Loucy (cell line): ENCODE measurements at regions not wholly inside any gene's neighbourhood (a gene's known extent, or its start where the extent isn't known, plus 50 kb on each side); places are given as distances from the start of the nearest gene placed in this dataset.

Experiments
- H2AFZ ChIP-seq: fragments of 200-600 bp; sonication (generic); 2 replicates; pipeline ENCODE4 v1.6.0; 2016; ENCODE audit warnings: antibody characterized with exemption, mild to moderate bottlenecking, low read length, moderate library complexity
- H3F3A ChIP-seq: fragments of 200-600 bp; 2 replicates; pipeline ENCODE4 v1.6.0; 2016; ENCODE audit warnings: antibody characterized with exemption, low read depth, mild to moderate bottlenecking
- H3K27me3 ChIP-seq: fragments of 200-600 bp; sonication (generic); 2 replicates; pipeline ENCODE4 v1.6.1; 2014; ENCODE audit warnings: low read length, mild to moderate bottlenecking; ENCODE audit not compliant: insufficient read depth, poor library complexity, severe bottlenecking
- H3K36me3 ChIP-seq: fragments of 200-600 bp; sonication (generic); 2 replicates; pipeline ENCODE4 v1.6.1; 2016; ENCODE audit warnings: low read length; ENCODE audit not compliant: insufficient read depth
- H3K4me1 ChIP-seq: fragments of 200-600 bp; sonication (generic); 2 replicates; pipeline ENCODE4 v1.5.1; 2014; ENCODE audit warnings: low read length, mild to moderate bottlenecking; ENCODE audit not compliant: insufficient read depth, poor library complexity, severe bottlenecking
- H3K4me2 ChIP-seq: fragments of 200-600 bp; sonication (generic); 2 replicates; pipeline ENCODE4 v1.6.0; 2014; ENCODE audit warnings: antibody characterized with exemption, low read length, low read depth, mild to moderate bottlenecking; ENCODE audit not compliant: poor library complexity, severe bottlenecking
- H3K4me3 ChIP-seq: fragments of 200-600 bp; sonication (generic); 2 replicates; pipeline ENCODE4 v1.5.1; 2014; ENCODE audit warnings: low read length, mild to moderate bottlenecking, mixed read lengths; ENCODE audit not compliant: poor library complexity, severe bottlenecking
- H3K79me2 ChIP-seq: fragments of 200-600 bp; sonication (generic); 2 replicates; pipeline ENCODE4 v1.6.1; 2014; ENCODE audit warnings: low read length; ENCODE audit not compliant: insufficient read depth
- H3K9ac ChIP-seq: fragments of 200-600 bp; sonication (generic); 2 replicates; pipeline ENCODE4 v1.6.0; 2014; ENCODE audit warnings: mild to moderate bottlenecking, low read depth, low read length, moderate library complexity; ENCODE audit not compliant: poor library complexity, severe bottlenecking
- H3K9me2 ChIP-seq: fragments of 200-600 bp; sonication (generic); replicated peaks from 2 replicates; pipeline ENCODE4 v1.6.1; 2016; ENCODE audit warnings: low read depth, low read length, mixed read lengths
- H3K9me3 ChIP-seq: fragments of 200-600 bp; sonication (generic); 2 replicates; pipeline ENCODE4 v1.6.1; 2014; ENCODE audit warnings: mild to moderate bottlenecking, antibody characterized with exemption, low read length, low read depth; ENCODE audit not compliant: insufficient read depth
- H4K20me1 ChIP-seq: fragments of 200-600 bp; sonication (generic); 2 replicates; pipeline ENCODE4 v1.6.0; 2014; ENCODE audit warnings: antibody characterized with exemption, low read length, mild to moderate bottlenecking; ENCODE audit not compliant: insufficient read depth, poor library complexity, severe bottlenecking
- CTCF ChIP-seq: fragments of 200-600 bp; sonication (generic); conservative IDR thresholded peaks from 2 replicates; pipeline ENCODE4 v1.5.1; 2014; ENCODE audit warnings: mild to moderate bottlenecking, antibody characterized with exemption, low read length
- EZH2phosphoT487 ChIP-seq: fragments of 200-600 bp; IDR thresholded peaks from 2 replicates; pipeline ENCODE4 v1.6.1; 2018; ENCODE audit warnings: antibody characterized with exemption, mild to moderate bottlenecking, moderate library complexity, borderline replicate concordance

- H3K9me2 ChIP-seq: no peaks in the 10 kb centered on the region
- no peak overlapping the region for H2AFZ ChIP-seq
- no peaks in the 10 kb centered on the region for H3K9me3 ChIP-seq
- no peak overlapping the region for H3K4me3 ChIP-seq
- H3F3A ChIP-seq: no peaks in the 10 kb centered on the region
- no peaks in the 10 kb centered on the region for H3K79me2 ChIP-seq
- no peaks in the 10 kb centered on the region for H3K4me1 ChIP-seq
- H3K4me2 ChIP-seq: no peak overlapping the region
- no peak for TF ChIP-seq CTCF
- no peak for TF ChIP-seq EZH2phosphoT487
- no peaks in the 10 kb centered on the region for H3K36me3 ChIP-seq
- H3K27me3 ChIP-seq: no peaks in the 10 kb centered on the region
- H3K9ac ChIP-seq: no peak overlapping the region
- no peaks in the 10 kb centered on the region for H4K20me1 ChIP-seq
These were observed 456.6 kb upstream of the ACVR2A start for GRCh38 chr2:147388217-147388616.

GRCh38 chr2:147386284-147386683 is 458.5 kb upstream of the ACVR2A start:
- Histone ChIP-seq H3K4me3 (no peak overlapping the region), H3K4me2 (no peak overlapping the region), H3K9me2 (no peaks in the 10 kb centered on the region), H3K9me3 (no peaks in the 10 kb centered on the region), H3K79me2 (no peaks in the 10 kb centered on the region), H4K20me1 (no peaks in the 10 kb centered on the region), H3K4me1 (no peaks in the 10 kb centered on the region), H3K27me3 (no peaks in the 10 kb centered on the region), H3K36me3 (no peaks in the 10 kb centered on the region), H3K9ac (no peak overlapping the region), H3F3A (no peaks in the 10 kb centered on the region), H2AFZ (no peak overlapping the region)
- TF ChIP-seq CTCF: no peak
- no peak for TF ChIP-seq EZH2phosphoT487

- Histone ChIP-seq H3F3A (no peaks in the 10 kb centered on the region), H3K4me3 (no peak overlapping the region), H3K79me2 (no peaks in the 10 kb centered on the region), H3K27me3 (no peaks in the 10 kb centered on the region), H3K9ac (no peak overlapping the region), H3K36me3 (no peaks in the 10 kb centered on the region), H3K4me2 (no peak overlapping the region), H3K9me3 (no peaks in the 10 kb centered on the region), H2AFZ (no peak overlapping the region), H3K4me1 (no peaks in the 10 kb centered on the region), H4K20me1 (no peaks in the 10 kb centered on the region), H3K9me2 (no peaks in the 10 kb centered on the region)
- TF ChIP-seq EZH2phosphoT487 (no peak), CTCF (no peak)
These were observed 459.2 kb upstream of the ACVR2A start for GRCh38 chr2:147385600-147385999.
